ENCODE measurements at regions not wholly inside any gene's neighbourhood (a gene's known extent, or its start where the extent isn't known, plus 50 kb on each side); places are given as distances from the start of the nearest gene placed in this dataset.
"Not testable (repeated sequence)": the region's sequence is repeated elsewhere in the genome, so short reads cannot be mapped to it uniquely, and the experiment has no call there.

DNA sequence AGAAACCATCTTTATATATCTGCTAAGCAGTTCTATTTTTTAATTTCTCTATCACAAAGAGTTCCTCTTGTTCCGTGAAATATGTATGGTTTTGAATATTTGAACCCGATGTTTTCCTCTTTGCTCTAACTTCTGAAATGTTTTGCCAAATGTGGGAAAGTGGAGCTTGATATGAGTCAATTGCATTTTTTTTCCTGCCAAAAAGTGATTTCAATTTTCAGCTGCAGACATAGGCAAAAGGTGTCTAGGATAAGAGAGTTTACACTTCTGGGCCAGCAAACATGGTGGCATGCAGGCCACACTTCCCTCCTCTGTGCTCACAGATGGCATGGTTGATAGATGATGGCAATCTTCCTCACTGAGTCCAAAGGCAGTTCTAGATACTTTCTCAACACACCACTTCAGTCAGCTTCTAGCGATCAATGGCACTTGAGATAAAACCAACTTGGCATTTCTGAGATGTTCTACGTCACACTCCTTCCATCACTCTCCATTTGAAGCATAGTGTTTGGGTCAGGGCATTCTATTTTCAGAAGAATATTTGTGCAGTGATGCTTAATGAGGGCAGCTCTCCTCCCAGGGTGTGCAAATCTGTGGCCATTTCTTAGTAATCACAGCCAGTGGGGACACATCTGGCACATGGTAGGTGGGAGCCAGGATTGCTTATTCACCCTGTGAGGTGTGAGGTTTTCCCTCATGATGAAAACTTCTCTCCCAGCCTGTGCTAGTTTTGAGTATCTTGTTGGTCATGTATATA lies 54.4 kb upstream of the SCAF4 start:
- Histone ChIP-seq H4K20me1 (ENCODE audit: insufficient read depth, poor library complexity, severe bottlenecking) (no peaks in the 10 kb centered on the region), H3K36me3 (replicated peaks; ENCODE audit: insufficient read depth, low read depth) (no peaks in the 10 kb centered on the region), H2AFZ (no peak overlapping the region), H3K4me1 (ENCODE audit: insufficient read depth) (no peaks in the 10 kb centered on the region), H3K27me3 (no peaks in the 10 kb centered on the region), H3K9me3 (ENCODE audit: low read depth) (no peaks in the 10 kb centered on the region), H3K79me2 (no peaks in the 10 kb centered on the region), H3K4me3 (no peak overlapping the region), H3K27ac (no peak overlapping the region), H3K4me2 (no peak overlapping the region), H3K9me2 (replicated peaks; ENCODE audit: insufficient read depth) (no peaks in the 10 kb centered on the region)
- no peak for TF ChIP-seq CTCF (IDR thresholded peaks at IDR 0.05; ENCODE audit: poor library complexity)
- TF ChIP-seq EZH2 (IDR thresholded peaks at IDR 0.05; ENCODE audit: borderline replicate concordance): no peak
- no peak for TF ChIP-seq EZH2phosphoT487 (IDR thresholded peaks at IDR 0.05; ENCODE audit: low read depth, severe bottlenecking, unreplicated experiment)
- WGBS (ENCODE audit: low lambda C conversion rate, missing lambda C conversion rate): 60% methylated on average over 4 of the region's 4 CpGs
- no peak for DNase-seq (ENCODE audit: low spot score)

GRCh38 chr21:31785237-31786163 lies 53.6 kb upstream of the SCAF4 start:
- not testable (repeated sequence) for H3K4me2 ChIP-seq; H2AFZ ChIP-seq; H3K4me1 ChIP-seq (ENCODE audit: insufficient read depth); H3K27me3 ChIP-seq; H4K20me1 ChIP-seq (ENCODE audit: insufficient read depth, poor library complexity, severe bottlenecking); H3K79me2 ChIP-seq; H3K27ac ChIP-seq; H3K36me3 ChIP-seq (replicated peaks; ENCODE audit: insufficient read depth, low read depth); H3K9me3 ChIP-seq (ENCODE audit: low read depth); H3K9me2 ChIP-seq (replicated peaks; ENCODE audit: insufficient read depth); H3K4me3 ChIP-seq
- whole genome bisulfite sequencing (ENCODE audit: low lambda C conversion rate, missing lambda C conversion rate): 59% methylated on average over 11 of the region's 11 CpGs
- peak; percentile 88 for DNase-seq (ENCODE audit: low spot score)
- peak; percentile 88 for TF ChIP-seq CTCF (IDR thresholded peaks at IDR 0.05; ENCODE audit: poor library complexity)

DNA sequence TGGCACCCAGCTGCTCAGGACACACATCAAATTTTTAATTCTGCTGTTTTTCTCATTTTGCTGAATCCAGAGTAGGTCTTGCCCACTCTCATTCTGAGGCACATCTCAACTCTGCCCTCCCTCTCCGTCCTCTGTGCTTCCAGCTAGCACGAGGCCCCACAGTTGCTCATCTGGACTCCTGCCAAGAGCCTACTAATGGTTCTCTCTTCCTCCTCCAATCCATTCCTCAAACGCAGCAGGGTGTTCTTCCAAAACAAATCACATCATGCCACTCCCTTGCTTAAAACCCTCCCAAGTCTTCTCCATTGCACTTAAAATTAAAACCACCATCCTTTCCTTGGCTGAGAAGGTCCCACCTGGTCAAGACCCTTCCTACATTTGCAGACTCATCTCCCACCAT lies 49.8 kb upstream of the SCAF4 start:
- peak; percentile 62 for DNase-seq (ENCODE audit: low spot score)
- Histone ChIP-seq H4K20me1 (ENCODE audit: insufficient read depth, poor library complexity, severe bottlenecking) (no peaks in the 10 kb centered on the region), H3K27ac (no peak overlapping the region), H3K36me3 (replicated peaks; ENCODE audit: insufficient read depth, low read depth) (no peaks in the 10 kb centered on the region), H3K79me2 (no peaks in the 10 kb centered on the region), H3K27me3 (no peaks in the 10 kb centered on the region), H3K9me2 (replicated peaks; ENCODE audit: insufficient read depth) (no peaks in the 10 kb centered on the region), H3K4me2 (no peak overlapping the region), H3K4me3 (no peak overlapping the region), H3K4me1 (ENCODE audit: insufficient read depth) (no peaks in the 10 kb centered on the region), H3K9me3 (ENCODE audit: low read depth) (no peaks in the 10 kb centered on the region), H2AFZ (no peak overlapping the region)
- WGBS (ENCODE audit: low lambda C conversion rate, missing lambda C conversion rate): 6% methylated on average over 3 of the region's 3 CpGs
- TF ChIP-seq EZH2phosphoT487 (IDR thresholded peaks at IDR 0.05; ENCODE audit: low read depth, severe bottlenecking, unreplicated experiment) (no peak), CTCF (IDR thresholded peaks at IDR 0.05; ENCODE audit: poor library complexity) (no peak), EZH2 (IDR thresholded peaks at IDR 0.05; ENCODE audit: borderline replicate concordance) (no peak)

All from hepatocyte (in vitro differentiated cells).